Trophoblast cell (in vitro differentiated cells and primary cell): ENCODE measurements at regions not wholly inside any gene's neighbourhood (a gene's known extent, or its start where the extent isn't known, plus 50 kb on each side); places are given as distances from the start of the nearest gene placed in this dataset.

Source experiments
- DNase-seq, 2 donors: peaks; one replicate each; pipeline ENCODE4 v3.0.0-alpha.2; 2016
- H2AFZ ChIP-seq: 2 replicates; pipeline ENCODE4 v1.6.1; 2013; ENCODE audit warnings: low read length, moderate library complexity, mild to moderate bottlenecking; ENCODE audit not compliant: insufficient read depth, poor library complexity
- H2AK5ac ChIP-seq: 2 replicates; pipeline ENCODE4 v1.6.1; 2013; ENCODE audit warnings: mild to moderate bottlenecking, low read length
- H2BK120ac ChIP-seq: 2 replicates; pipeline ENCODE4 v1.6.1; 2013; ENCODE audit warnings: low read length, mild to moderate bottlenecking, moderate library complexity; ENCODE audit not compliant: insufficient read depth, poor library complexity
- H2BK12ac ChIP-seq: 2 replicates; pipeline ENCODE4 v1.6.1; 2013; ENCODE audit warnings: mild to moderate bottlenecking, low read length, moderate library complexity
- H2BK5ac ChIP-seq: 2 replicates; pipeline ENCODE4 v1.6.1; 2013; ENCODE audit warnings: low read length, low read depth, moderate library complexity, mild to moderate bottlenecking; ENCODE audit not compliant: poor library complexity
- H3K14ac ChIP-seq: 2 replicates; pipeline ENCODE4 v1.6.1; 2013; ENCODE audit warnings: mild to moderate bottlenecking, low read length
- H3K18ac ChIP-seq: 2 replicates; pipeline ENCODE4 v1.6.1; 2013; ENCODE audit warnings: mild to moderate bottlenecking, low read length
- H3K23ac ChIP-seq: 2 replicates; pipeline ENCODE4 v1.6.1; 2013; ENCODE audit warnings: low read length
- H3K27ac ChIP-seq: 2 replicates; pipeline ENCODE4 v1.5.1; 2013; ENCODE audit warnings: low read depth, mild to moderate bottlenecking, inconsistent platforms, low read length, moderate library complexity
- H3K27me3 ChIP-seq: 2 replicates; pipeline ENCODE4 v1.6.1; 2013; ENCODE audit warnings: inconsistent platforms, mild to moderate bottlenecking, low read length, moderate library complexity; ENCODE audit not compliant: insufficient read depth
- H3K36me3 ChIP-seq, 2 experiments: 1 replicate in 1 of 2; 2 replicates in 1 of 2; pipeline ENCODE4 v1.6.1; 2013; ENCODE audit warnings: low read length in 2 of 2, mild to moderate bottlenecking in 2 of 2, moderate library complexity in 1 of 2; ENCODE audit not compliant: insufficient read depth in 2 of 2, control insufficient read depth in 1 of 2
- H3K4ac ChIP-seq: 2 replicates; pipeline ENCODE4 v1.6.1; 2013; ENCODE audit warnings: low read depth, mild to moderate bottlenecking, low read length, moderate library complexity
- H3K4me1 ChIP-seq, 2 experiments: 1 replicate in 1 of 2; 2 replicates in 1 of 2; pipeline ENCODE4 v1.6.1; 2013; ENCODE audit warnings: low read length in 2 of 2, mild to moderate bottlenecking in 2 of 2, moderate library complexity in 1 of 2; ENCODE audit not compliant: insufficient read depth in 2 of 2, control insufficient read depth in 1 of 2
- H3K4me2 ChIP-seq: 2 replicates; pipeline ENCODE4 v1.6.1; 2013; ENCODE audit warnings: inconsistent platforms, mild to moderate bottlenecking, low read length, moderate library complexity
- H3K4me3 ChIP-seq: 2 replicates; pipeline ENCODE4 v1.5.1; 2013; ENCODE audit warnings: mild to moderate bottlenecking, low read depth, low read length, inconsistent platforms
- H3K79me1 ChIP-seq: one replicate; pipeline ENCODE4 v1.6.1; 2013; ENCODE audit warnings: low read length
- H3K79me2 ChIP-seq: 2 replicates; pipeline ENCODE4 v1.6.1; 2013; ENCODE audit warnings: low read length, mild to moderate bottlenecking; ENCODE audit not compliant: control insufficient read depth, insufficient read depth, poor library complexity
- H3K9ac ChIP-seq: 2 replicates; pipeline ENCODE4 v1.6.1; 2013; ENCODE audit warnings: mild to moderate bottlenecking, low read length
- H3K9me3 ChIP-seq: 2 replicates; pipeline ENCODE4 v1.6.1; 2013; ENCODE audit warnings: low read depth, mild to moderate bottlenecking, control low read depth, inconsistent platforms, low read length; ENCODE audit not compliant: insufficient read depth
- H4K12ac ChIP-seq: 2 replicates; pipeline ENCODE4 v1.6.1; 2013; ENCODE audit warnings: low read depth, mild to moderate bottlenecking, low read length, moderate library complexity
- H4K8ac ChIP-seq: 2 replicates; pipeline ENCODE4 v1.6.1; 2013; ENCODE audit warnings: low read depth, mild to moderate bottlenecking, low read length, moderate library complexity
- H4K91ac ChIP-seq: one replicate; pipeline ENCODE4 v1.6.1; 2013; ENCODE audit warnings: low read depth, mild to moderate bottlenecking, low read length, moderate library complexity
- WGBS: extraction: QIAGEN DNeasy Blood & Tissue Kit; methylation state at CpG from one replicate; pipeline ENCODE4 v1.1.7; 2013; ENCODE audit warnings: missing lambda C conversion rate; ENCODE audit not compliant: insufficient read length, insufficient coverage; ENCODE audit errors: extremely low coverage; 5-methylcytosine and 5-hydroxymethylcytosine counted together

DNA sequence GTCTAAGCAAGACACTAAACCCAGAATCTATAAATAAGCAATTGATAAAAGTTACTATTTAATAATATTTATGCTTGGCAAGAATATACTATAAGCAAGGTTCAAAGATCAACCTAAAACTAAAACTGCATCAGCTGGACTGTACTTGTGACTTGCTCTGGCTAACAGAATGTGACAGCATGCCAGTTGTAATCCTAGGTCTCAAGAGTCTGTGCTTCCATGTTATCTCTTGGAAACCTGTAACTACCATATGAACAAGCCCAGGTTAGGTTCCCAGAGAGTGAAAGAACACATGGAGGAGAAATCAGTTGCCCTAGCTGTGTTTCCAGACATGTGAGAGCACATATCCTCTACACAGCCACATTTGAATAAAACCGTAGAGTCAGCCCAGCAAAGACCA lies 297.4 kb downstream of the CDH2 start:
- Histone ChIP-seq H3K23ac (no peak overlapping the region), H3K14ac (no peak overlapping the region), H4K12ac (no peak overlapping the region), H3K4me2 (no peak overlapping the region), H3K36me3 (no peaks in the 10 kb centered on the region), H2BK120ac (no peak overlapping the region), H2AK5ac (no peak overlapping the region), H3K9ac (no peak overlapping the region), H3K79me1 (no peaks in the 10 kb centered on the region), H2BK5ac (no peak overlapping the region), H3K18ac (no peak overlapping the region), H3K27me3 (no peaks in the 10 kb centered on the region), H3K4ac (no peak overlapping the region), H3K27ac (no peak overlapping the region), H2AFZ (no peak overlapping the region), H2BK12ac (no peak overlapping the region), H4K91ac (no peak overlapping the region), H3K4me3 (no peak overlapping the region), H3K9me3 (no peaks in the 10 kb centered on the region), H3K4me1 (peaks cover 0 to 3% of the 10 kb centered on the region in 2 experiments), H4K8ac (no peak overlapping the region), H3K79me2 (no peaks in the 10 kb centered on the region)
- WGBS, result no CpG with 5 or more reads among the region's 1 CpG
- no peak for DNase-seq

DNA sequence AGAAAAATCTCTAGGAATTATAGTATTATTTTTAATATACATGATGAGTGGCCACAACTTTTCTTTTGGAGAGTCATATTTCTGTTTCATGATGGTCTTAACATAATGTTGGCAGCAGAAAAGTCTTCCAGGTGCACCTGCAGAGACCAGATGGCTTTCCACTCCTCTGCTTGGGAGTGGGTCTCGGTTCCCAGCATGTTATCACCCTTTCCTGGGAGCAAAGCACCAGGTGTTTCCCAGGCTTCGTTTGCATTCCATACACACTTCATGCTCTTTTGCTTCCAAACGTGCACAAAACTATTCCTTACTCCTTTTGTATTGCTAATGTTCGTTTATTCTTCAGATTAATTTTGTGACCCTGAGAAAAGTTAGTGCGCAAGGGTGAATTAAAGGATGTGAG lies 305.2 kb downstream of the CDH2 start:
- no peak overlapping the region for H3K27ac ChIP-seq
- DNase-seq, result no peak
- no peak overlapping the region for H4K91ac ChIP-seq
- H3K79me2 ChIP-seq, result no peaks in the 10 kb centered on the region
- no peak overlapping the region for H2BK5ac ChIP-seq
- no peaks in the 10 kb centered on the region for H3K36me3 ChIP-seq
- no peak overlapping the region for H2BK12ac ChIP-seq
- no peak overlapping the region for H3K23ac ChIP-seq
- no peaks in the 10 kb centered on the region for H3K9me3 ChIP-seq
- no peaks in the 10 kb centered on the region for H3K4me1 ChIP-seq
- H3K4me3 ChIP-seq, result no peak overlapping the region
- no peak overlapping the region for H3K4me2 ChIP-seq
- H3K79me1 ChIP-seq, result no peaks in the 10 kb centered on the region
- no peak overlapping the region for H2AFZ ChIP-seq
- H2BK120ac ChIP-seq, result no peak overlapping the region
- no peak overlapping the region for H2AK5ac ChIP-seq
- H3K4ac ChIP-seq, result no peak overlapping the region
- H3K9ac ChIP-seq, result no peak overlapping the region
- no CpG with 5 or more reads among the region's 5 CpGs for WGBS
- no peak overlapping the region for H4K8ac ChIP-seq
- H4K12ac ChIP-seq, result no peak overlapping the region
- no peaks in the 10 kb centered on the region for H3K27me3 ChIP-seq
- no peak overlapping the region for H3K18ac ChIP-seq
- H3K14ac ChIP-seq, result no peak overlapping the region

DNA sequence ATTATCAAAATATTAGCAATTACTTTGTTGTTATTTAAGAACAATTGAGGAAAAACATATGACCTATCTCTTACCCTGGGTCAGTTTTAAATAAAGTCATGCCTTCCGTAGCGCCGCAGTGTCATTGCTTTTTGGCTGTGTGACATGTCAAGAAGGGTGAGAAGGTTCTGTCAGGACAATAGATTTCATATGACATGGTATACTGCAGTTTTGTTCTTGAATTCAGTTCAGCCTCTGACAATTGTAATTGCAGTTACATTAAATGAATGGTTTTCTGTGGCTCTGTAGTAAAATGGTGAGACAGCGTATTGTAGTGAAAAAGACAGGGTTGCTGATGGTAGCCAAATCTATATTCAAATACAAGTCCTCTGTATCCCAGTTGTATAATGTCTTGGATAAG lies 307.2 kb downstream of the CDH2 start:
- Histone ChIP-seq H3K14ac (no peak overlapping the region), H3K79me1 (no peaks in the 10 kb centered on the region), H2AFZ (no peak overlapping the region), H3K4me3 (no peak overlapping the region), H3K27me3 (no peaks in the 10 kb centered on the region), H3K9me3 (no peaks in the 10 kb centered on the region), H4K12ac (no peak overlapping the region), H3K18ac (no peak overlapping the region), H3K4me2 (no peak overlapping the region), H3K4me1 (no peaks in the 10 kb centered on the region), H3K23ac (no peak overlapping the region), H3K36me3 (no peaks in the 10 kb centered on the region), H4K8ac (no peak overlapping the region), H2AK5ac (no peak overlapping the region), H3K79me2 (no peaks in the 10 kb centered on the region), H3K9ac (no peak overlapping the region), H4K91ac (no peak overlapping the region), H2BK12ac (no peak overlapping the region), H3K4ac (no peak overlapping the region), H3K27ac (no peak overlapping the region), H2BK120ac (no peak overlapping the region), H2BK5ac (no peak overlapping the region)
- WGBS, result no CpG with 5 or more reads among the region's 4 CpGs
- no peak for DNase-seq

DNA sequence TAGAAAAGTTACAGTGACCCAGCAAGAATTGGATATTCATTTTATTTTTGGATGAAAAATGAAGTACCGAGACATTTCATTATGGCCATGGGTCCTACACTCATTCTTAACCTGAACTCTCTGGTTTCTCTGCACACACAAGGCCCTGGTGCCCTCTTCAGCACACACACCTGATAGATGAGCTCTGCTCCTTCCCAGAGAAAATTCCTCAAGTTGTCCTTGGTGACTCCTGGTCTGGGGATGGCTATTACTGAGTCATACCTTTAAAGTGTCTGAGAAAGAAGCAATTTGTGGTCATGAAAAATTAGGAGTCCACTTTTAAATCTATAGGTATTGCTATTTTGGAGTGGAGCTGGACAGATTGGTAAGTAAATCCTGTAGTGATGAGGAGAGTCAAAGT lies 311.5 kb downstream of the CDH2 start:
- DNase-seq, result no peak
- no peak overlapping the region for H4K91ac ChIP-seq
- no peak overlapping the region for H2BK12ac ChIP-seq
- no peak overlapping the region for H3K14ac ChIP-seq
- H3K79me2 ChIP-seq, result no peaks in the 10 kb centered on the region
- H3K9ac ChIP-seq, result no peak overlapping the region
- no peak overlapping the region for H3K4me3 ChIP-seq
- WGBS, result no CpG with 5 or more reads among the region's 1 CpG
- H3K27ac ChIP-seq, result no peak overlapping the region
- no peaks in the 10 kb centered on the region for H3K36me3 ChIP-seq
- no peak overlapping the region for H4K12ac ChIP-seq
- H2BK120ac ChIP-seq, result no peak overlapping the region
- H3K9me3 ChIP-seq, result no peaks in the 10 kb centered on the region
- no peak overlapping the region for H2AFZ ChIP-seq
- H3K23ac ChIP-seq, result no peak overlapping the region
- no peaks in the 10 kb centered on the region for H3K79me1 ChIP-seq
- H2AK5ac ChIP-seq, result no peak overlapping the region
- H3K18ac ChIP-seq, result no peak overlapping the region
- no peak overlapping the region for H3K4ac ChIP-seq
- H3K4me2 ChIP-seq, result no peak overlapping the region
- no peak overlapping the region for H4K8ac ChIP-seq
- H2BK5ac ChIP-seq, result no peak overlapping the region
- H3K27me3 ChIP-seq, result no peaks in the 10 kb centered on the region
- H3K4me1 ChIP-seq, result peaks cover 0 to 4% of the 10 kb centered on the region in 2 experiments
